ENCODE measurements at regions not wholly inside any gene's neighbourhood (a gene's known extent, or its start where the extent isn't known, plus 50 kb on each side); places are given as distances from the start of the nearest gene placed in this dataset.
"Not testable (repeated sequence)": the region's sequence is repeated elsewhere in the genome, so short reads cannot be mapped to it uniquely, and the experiment has no call there.

GRCh38 chr15:37397266-37398022, 297.1 kb upstream of the MEIS2 start:
- intact Hi-C loops (cut with micrococcal nuclease), result no loop called here

- intact Hi-C loops (cut with micrococcal nuclease), result no loop called here
These were observed 315.8 kb upstream of the MEIS2 start for GRCh38 chr15:37416103-37416502.

GRCh38 chr15:37425541-37425940, 325.2 kb upstream of the MEIS2 start:
- intact Hi-C loops (cut with micrococcal nuclease), result no loop called here

- intact Hi-C loops (cut with micrococcal nuclease), result not testable (repeated sequence)
These were observed 327.0 kb upstream of the MEIS2 start for GRCh38 chr15:37427393-37427792.

- intact Hi-C loops (cut with micrococcal nuclease), result no loop called here
These were observed 346.6 kb upstream of the MEIS2 start for GRCh38 chr15:37446921-37447320.

GRCh38 chr15:37452498-37452897, 352.1 kb upstream of the MEIS2 start:
- intact Hi-C loops (cut with micrococcal nuclease), result no loop called here

- intact Hi-C loops (cut with micrococcal nuclease), result no loop called here
These were observed 380.1 kb upstream of the MEIS2 start for GRCh38 chr15:37480482-37480881.

- intact Hi-C loops (cut with micrococcal nuclease), result no loop called here
These were observed 380.8 kb upstream of the MEIS2 start for GRCh38 chr15:37481126-37481525.

GRCh38 chr15:37483779-37484178, 383.4 kb upstream of the MEIS2 start:
- intact Hi-C loops (cut with micrococcal nuclease), result no loop called here

GRCh38 chr15:37485056-37485455, 384.7 kb upstream of the MEIS2 start:
- intact Hi-C loops (cut with micrococcal nuclease), result no loop called here

- intact Hi-C loops (cut with micrococcal nuclease), result no loop called here
These were observed 390.4 kb upstream of the MEIS2 start for GRCh38 chr15:37490707-37491106.

- intact Hi-C loops (cut with micrococcal nuclease), result no loop called here
These were observed 416.3 kb upstream of the MEIS2 start for GRCh38 chr15:37516621-37517020.

GRCh38 chr15:37517191-37517895, 417.0 kb upstream of the MEIS2 start:
- intact Hi-C loops (cut with micrococcal nuclease), result no loop called here

GRCh38 chr15:37518436-37518835, 416.0 kb upstream of the TMCO5A start:
- intact Hi-C loops (cut with micrococcal nuclease), result no loop called here

- intact Hi-C loops (cut with micrococcal nuclease), result loop anchor here (10.0 kb wide), 1 partner anchor 705 kb away; no protein-coding TSS in a partner anchor
These were observed 414.4 kb upstream of the TMCO5A start for GRCh38 chr15:37520026-37520425.

- intact Hi-C loops (cut with micrococcal nuclease), result loop anchor here (10.0 kb wide), 1 partner anchor 706 kb away; no protein-coding TSS in a partner anchor
These were observed 413.6 kb upstream of the TMCO5A start for GRCh38 chr15:37520882-37521281.

GRCh38 chr15:37524601-37525000, 409.8 kb upstream of the TMCO5A start:
- intact Hi-C loops (cut with micrococcal nuclease), result loop anchor here (10.0 kb wide), 1 partner anchor 710 kb away; no protein-coding TSS in a partner anchor

- intact Hi-C loops (cut with micrococcal nuclease), result loop anchor here (10.0 kb wide), 1 partner anchor 714 kb away; no protein-coding TSS in a partner anchor
These were observed 406.0 kb upstream of the TMCO5A start for GRCh38 chr15:37528432-37528831.

- intact Hi-C loops (cut with micrococcal nuclease), result no loop called here
These were observed 397.4 kb upstream of the TMCO5A start for GRCh38 chr15:37536967-37537605.

GRCh38 chr15:37537802-37538201, 396.6 kb upstream of the TMCO5A start:
- intact Hi-C loops (cut with micrococcal nuclease), result no loop called here

- intact Hi-C loops (cut with micrococcal nuclease), result no loop called here
These were observed 386.3 kb upstream of the TMCO5A start for GRCh38 chr15:37548116-37548515.

Data from T-helper 1 cell treated with Interleukin-12 subunit alpha and Interleukin-12 subunit beta and Interleukin-4 antibody, amounts not matched to agents 30 ng/mL and 1 ng/mL, for 36 hours (primary cell).